HUES48 (cell line): ENCODE measurements at regions not wholly inside any gene's neighbourhood (a gene's known extent, or its start where the extent isn't known, plus 50 kb on each side); places are given as distances from the start of the nearest gene placed in this dataset.

ENCODE experiments used
- H3K27ac ChIP-seq: one replicate; pipeline ENCODE4 v1.7.0; 2013; ENCODE audit warnings: low read depth, low read length, inconsistent platforms
- H3K27me3 ChIP-seq: 2 replicates; pipeline ENCODE4 v1.6.1; 2013; ENCODE audit warnings: mild to moderate bottlenecking, low read length; ENCODE audit not compliant: control insufficient read depth, insufficient read depth
- H3K36me3 ChIP-seq: 2 replicates; pipeline ENCODE4 v1.6.1; 2013; ENCODE audit warnings: low read length; ENCODE audit not compliant: control insufficient read depth, insufficient read depth
- H3K4me1 ChIP-seq: 2 replicates; pipeline ENCODE4 v1.6.1; 2013; ENCODE audit warnings: mild to moderate bottlenecking, low read length; ENCODE audit not compliant: control insufficient read depth, insufficient read depth
- H3K4me3 ChIP-seq: 2 replicates; pipeline ENCODE4 v1.5.1; 2013; ENCODE audit warnings: mild to moderate bottlenecking, low read depth, low read length
- H3K9ac ChIP-seq: 2 replicates; pipeline ENCODE4 v1.6.1; 2013; ENCODE audit warnings: mild to moderate bottlenecking, low read depth, low read length, moderate library complexity
- H3K9me3 ChIP-seq: 2 replicates; pipeline ENCODE4 v1.6.1; 2013; ENCODE audit warnings: low read length; ENCODE audit not compliant: control insufficient read depth, insufficient read depth

GRCh38 chr11:91219535-91219934 is 996.7 kb upstream of the CHORDC1 start:
- H3K9ac ChIP-seq, result no peak overlapping the region
- H3K4me1 ChIP-seq, result no peaks in the 10 kb centered on the region
- H3K4me3 ChIP-seq, result no peak overlapping the region
- H3K27me3 ChIP-seq, result no peaks in the 10 kb centered on the region
- no peaks in the 10 kb centered on the region for H3K36me3 ChIP-seq
- H3K9me3 ChIP-seq, result no peaks in the 10 kb centered on the region
- no peak overlapping the region for H3K27ac ChIP-seq

GRCh38 chr11:91209751-91210150 is 986.9 kb upstream of the CHORDC1 start:
- Histone ChIP-seq H3K4me1 (no peaks in the 10 kb centered on the region), H3K4me3 (no peak overlapping the region), H3K9ac (no peak overlapping the region), H3K27ac (no peak overlapping the region), H3K27me3 (no peaks in the 10 kb centered on the region), H3K36me3 (no peaks in the 10 kb centered on the region), H3K9me3 (no peaks in the 10 kb centered on the region)

- no peaks in the 10 kb centered on the region for H3K9me3 ChIP-seq
- no peak overlapping the region for H3K27ac ChIP-seq
- H3K9ac ChIP-seq, result no peak overlapping the region
- H3K36me3 ChIP-seq, result no peaks in the 10 kb centered on the region
- H3K27me3 ChIP-seq, result no peaks in the 10 kb centered on the region
- H3K4me3 ChIP-seq, result no peak overlapping the region
- no peaks in the 10 kb centered on the region for H3K4me1 ChIP-seq
Measured at GRCh38 chr11:91209306-91209705, 986.5 kb upstream of the CHORDC1 start.

DNA sequence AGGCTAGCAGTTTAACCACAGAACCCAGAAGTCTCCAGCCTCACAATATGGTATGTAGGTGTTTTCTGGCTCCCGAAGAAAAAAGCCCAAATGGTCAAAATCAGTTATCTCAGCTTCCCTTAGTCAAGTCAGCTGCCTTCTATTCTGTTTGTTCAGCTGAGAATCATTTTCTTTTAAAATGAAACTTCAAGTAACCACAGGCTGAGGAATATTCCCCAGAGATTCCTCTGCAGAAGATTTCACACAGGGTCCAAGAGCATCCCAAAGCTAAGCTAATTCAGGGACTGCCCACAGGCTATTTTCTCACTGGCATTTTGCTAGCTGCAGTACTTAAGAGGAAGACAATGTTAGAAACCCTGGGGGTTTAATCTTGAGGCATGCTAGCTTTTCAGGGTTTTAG is 977.0 kb upstream of the CHORDC1 start:
- H3K4me3 ChIP-seq, result no peak overlapping the region
- no peaks in the 10 kb centered on the region for H3K9me3 ChIP-seq
- no peaks in the 10 kb centered on the region for H3K4me1 ChIP-seq

GRCh38 chr11:91194546-91194945 is 971.7 kb upstream of the CHORDC1 start:
- H3K27me3 ChIP-seq, result no peaks in the 10 kb centered on the region
- H3K27ac ChIP-seq, result no peak overlapping the region
- no peaks in the 10 kb centered on the region for H3K36me3 ChIP-seq

More for the DNA sequence above, 977.0 kb upstream of the CHORDC1 start:
- Histone ChIP-seq H3K9ac (no peak overlapping the region), H3K36me3 (no peaks in the 10 kb centered on the region), H3K27me3 (no peaks in the 10 kb centered on the region), H3K27ac (peak overlapping the region; percentile 36)

DNA sequence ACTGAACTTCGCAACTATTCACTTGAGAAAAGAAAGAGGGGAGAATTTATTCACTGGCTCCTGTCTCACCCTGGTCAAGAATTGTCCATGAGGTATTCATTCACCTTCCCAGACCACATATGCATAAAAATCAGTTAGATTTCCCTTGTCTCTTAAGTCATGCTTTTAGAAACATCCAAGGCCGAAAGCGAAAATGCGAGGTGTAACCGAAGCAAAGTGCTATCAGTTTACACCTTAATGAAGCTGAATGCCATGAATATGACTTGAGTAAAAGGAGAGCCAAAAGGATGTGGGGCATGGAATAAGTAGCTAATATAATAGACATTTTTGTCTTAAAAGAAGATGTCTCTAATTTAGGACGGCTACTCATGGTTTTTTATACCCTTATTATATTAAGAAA is 965.6 kb upstream of the CHORDC1 start:
- H3K4me3 ChIP-seq, result no peak overlapping the region

More at GRCh38 chr11:91194546-91194945, 971.7 kb upstream of the CHORDC1 start:
- Histone ChIP-seq H3K9ac (no peak overlapping the region), H3K4me1 (no peaks in the 10 kb centered on the region), H3K4me3 (no peak overlapping the region), H3K9me3 (no peaks in the 10 kb centered on the region)

DNA sequence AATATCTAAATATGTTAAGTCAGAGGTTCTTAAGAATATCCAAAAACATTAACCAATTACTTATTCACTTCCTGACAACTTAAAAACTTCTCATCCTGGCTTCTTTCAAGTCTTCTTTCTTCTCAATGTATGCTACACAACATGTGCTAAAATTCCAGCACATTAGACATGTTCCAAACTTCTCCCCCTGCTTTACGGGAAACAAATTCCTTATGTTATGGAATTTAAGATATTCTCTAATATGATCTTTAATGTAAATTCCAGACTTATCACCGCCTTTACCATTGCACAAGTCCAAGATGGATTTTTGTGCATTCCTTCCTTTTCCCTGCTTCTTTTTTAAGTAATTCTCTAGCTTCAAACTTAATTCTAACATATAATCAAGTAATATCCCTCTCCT is 964.5 kb upstream of the CHORDC1 start:
- Histone ChIP-seq H3K36me3 (no peaks in the 10 kb centered on the region), H3K9me3 (no peaks in the 10 kb centered on the region), H3K27me3 (no peaks in the 10 kb centered on the region), H3K4me3 (no peak overlapping the region), H3K4me1 (no peaks in the 10 kb centered on the region), H3K9ac (no peak overlapping the region), H3K27ac (no peak overlapping the region)

More for the DNA sequence above, 965.6 kb upstream of the CHORDC1 start:
- Histone ChIP-seq H3K9me3 (no peaks in the 10 kb centered on the region), H3K36me3 (no peaks in the 10 kb centered on the region), H3K9ac (no peak overlapping the region), H3K27me3 (no peaks in the 10 kb centered on the region), H3K27ac (no peak overlapping the region), H3K4me1 (no peaks in the 10 kb centered on the region)

GRCh38 chr11:91178366-91178765 is 955.5 kb upstream of the CHORDC1 start:
- Histone ChIP-seq H3K4me3 (no peak overlapping the region), H3K9me3 (peaks cover 4% of the 10 kb centered on the region; the same call in 1 of the 2 replicates), H3K9ac (no peak overlapping the region), H3K27me3 (no peaks in the 10 kb centered on the region), H3K36me3 (no peaks in the 10 kb centered on the region), H3K27ac (no peak overlapping the region), H3K4me1 (no peaks in the 10 kb centered on the region)

DNA sequence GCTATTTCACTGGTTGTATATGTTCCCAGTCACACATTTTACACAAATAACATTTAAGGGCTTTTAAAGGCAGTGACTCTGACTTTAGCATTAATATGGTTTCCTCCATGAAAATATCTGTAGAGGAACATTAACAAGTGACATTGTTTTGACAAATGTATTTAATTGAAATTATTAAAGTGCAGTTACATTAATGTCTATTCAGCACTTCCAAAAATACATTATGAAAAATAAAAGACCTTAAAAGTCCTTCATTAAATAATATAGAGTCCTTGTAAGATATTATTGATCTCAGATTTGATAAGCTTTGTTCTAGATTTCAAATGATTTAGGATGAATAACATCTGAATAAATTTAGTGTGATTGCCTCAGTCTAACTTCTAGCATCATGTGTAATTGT is 951.9 kb upstream of the CHORDC1 start:
- Histone ChIP-seq H3K36me3 (no peaks in the 10 kb centered on the region), H3K9me3 (no peaks in the 10 kb centered on the region), H3K4me1 (no peaks in the 10 kb centered on the region), H3K9ac (no peak overlapping the region), H3K27ac (no peak overlapping the region), H3K4me3 (no peak overlapping the region), H3K27me3 (no peaks in the 10 kb centered on the region)

- Histone ChIP-seq H3K9me3 (no peaks in the 10 kb centered on the region), H3K4me3 (no peak overlapping the region), H3K9ac (no peak overlapping the region), H3K36me3 (no peaks in the 10 kb centered on the region), H3K27me3 (no peaks in the 10 kb centered on the region), H3K27ac (no peak overlapping the region), H3K4me1 (no peaks in the 10 kb centered on the region)
Measured at GRCh38 chr11:91174193-91174592, 951.3 kb upstream of the CHORDC1 start.

DNA sequence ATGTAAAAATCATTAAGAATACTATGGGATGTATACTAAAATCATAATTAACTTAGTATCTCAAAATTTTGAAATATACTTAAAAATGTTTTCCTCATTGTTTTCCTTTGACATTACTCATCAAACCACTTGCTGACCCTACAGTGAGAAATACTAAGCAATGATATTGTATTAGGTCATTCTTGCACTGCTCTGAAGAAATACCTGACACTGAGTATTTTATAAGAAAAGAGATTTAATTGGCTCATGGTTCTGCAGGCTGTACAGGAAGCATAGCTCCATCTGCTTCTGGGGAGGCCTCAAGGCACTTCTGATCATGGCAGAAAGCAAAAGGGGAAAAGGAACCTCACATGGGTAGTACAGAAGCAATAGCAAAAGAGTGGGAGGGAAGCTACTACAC is 950.9 kb upstream of the CHORDC1 start:
- H3K27me3 ChIP-seq, result no peaks in the 10 kb centered on the region
- H3K4me3 ChIP-seq, result no peak overlapping the region
- no peaks in the 10 kb centered on the region for H3K9me3 ChIP-seq
- no peaks in the 10 kb centered on the region for H3K36me3 ChIP-seq
- H3K9ac ChIP-seq, result no peak overlapping the region
- H3K27ac ChIP-seq, result no peak overlapping the region
- no peaks in the 10 kb centered on the region for H3K4me1 ChIP-seq

- H3K4me3 ChIP-seq, result no peak overlapping the region
- no peak overlapping the region for H3K9ac ChIP-seq
- no peaks in the 10 kb centered on the region for H3K9me3 ChIP-seq
Measured at GRCh38 chr11:91170711-91171110, 947.9 kb upstream of the CHORDC1 start.

More at GRCh38 chr11:91170711-91171110, 947.9 kb upstream of the CHORDC1 start:
- no peak overlapping the region for H3K27ac ChIP-seq
- H3K4me1 ChIP-seq, result no peaks in the 10 kb centered on the region
- no peaks in the 10 kb centered on the region for H3K36me3 ChIP-seq
- no peaks in the 10 kb centered on the region for H3K27me3 ChIP-seq
